MM.1S (cell line): ENCODE measurements at regions not wholly inside any gene's neighbourhood (a gene's known extent, or its start where the extent isn't known, plus 50 kb on each side); places are given as distances from the start of the nearest gene placed in this dataset.

Experiments
- DNase-seq: peaks from one replicate; pipeline ENCODE4 v3.0.0-alpha.2; 2015
- H2AFZ ChIP-seq: fragments of 300-600 bp; sonication (generic); 2 replicates; pipeline ENCODE4 v1.6.0; 2016; ENCODE audit warnings: antibody characterized with exemption, low read length
- H3F3A ChIP-seq: fragments of 300-600 bp; sonication (generic); 2 replicates; pipeline ENCODE4 v1.6.1; 2016; ENCODE audit warnings: mild to moderate bottlenecking, antibody characterized with exemption, low read length, moderate library complexity, mixed read lengths; ENCODE audit not compliant: insufficient read depth
- H3K27ac ChIP-seq: fragments of 300-600 bp; sonication (generic); 2 replicates; pipeline ENCODE4 v1.5.1; 2016; ENCODE audit warnings: mild to moderate bottlenecking, low read length
- H3K27me3 ChIP-seq: fragments of 300-600 bp; sonication (generic); replicated peaks from 2 replicates; pipeline ENCODE4 v1.6.0; 2016; ENCODE audit warnings: low read length; ENCODE audit not compliant: insufficient read depth
- H3K36me3 ChIP-seq: fragments of 300-600 bp; sonication (generic); replicated peaks from 2 replicates; pipeline ENCODE4 v1.6.1; 2016; ENCODE audit warnings: mild to moderate bottlenecking, low read length, mixed read lengths; ENCODE audit not compliant: insufficient read depth
- H3K4me1 ChIP-seq: fragments of 300-600 bp; sonication (generic); 2 replicates; pipeline ENCODE4 v1.6.1; 2016; ENCODE audit warnings: low read length, mixed read lengths
- H3K4me2 ChIP-seq: fragments of 300-600 bp; sonication (generic); 2 replicates; pipeline ENCODE4 v1.6.0; 2016; ENCODE audit warnings: low read depth, low read length
- H3K4me3 ChIP-seq: fragments of 300-600 bp; sonication (generic); 2 replicates; pipeline ENCODE4 v1.5.1; 2016; ENCODE audit warnings: low read length, mixed read lengths
- H3K79me2 ChIP-seq: fragments of 300-600 bp; sonication (generic); 2 replicates; pipeline ENCODE4 v1.6.1; 2016; ENCODE audit warnings: mixed run types, low read length, mixed read lengths
- H3K9ac ChIP-seq: fragments of 300-600 bp; sonication (generic); 2 replicates; pipeline ENCODE4 v1.6.1; 2016; ENCODE audit warnings: low read length, mixed read lengths
- H3K9me2 ChIP-seq: fragments of 300-600 bp; sonication (generic); replicated peaks from 2 replicates; pipeline ENCODE4 v1.6.1; 2016; ENCODE audit warnings: mild to moderate bottlenecking, low read length, mixed read lengths; ENCODE audit not compliant: insufficient read depth
- H3K9me3 ChIP-seq: fragments of 300-600 bp; sonication (generic); replicated peaks from 2 replicates; pipeline ENCODE4 v1.6.1; 2016; ENCODE audit warnings: mild to moderate bottlenecking, low read length, mixed read lengths; ENCODE audit not compliant: insufficient read depth
- H4K20me1 ChIP-seq: fragments of 300-600 bp; sonication (generic); 2 replicates; pipeline ENCODE4 v1.6.1; 2016; ENCODE audit warnings: mild to moderate bottlenecking, low read length, moderate library complexity, mixed read lengths; ENCODE audit not compliant: insufficient read depth
- CTCF ChIP-seq: fragments of 300-600 bp; sonication (generic); IDR thresholded peaks from 2 replicates; pipeline ENCODE4 v1.5.1; 2016; ENCODE audit warnings: antibody characterized with exemption, low read length, mixed read lengths
- EZH2 ChIP-seq: fragments of 300-600 bp; sonication (generic); optimal IDR thresholded peaks from 2 replicates; pipeline ENCODE3; 2017; ENCODE audit warnings: low read depth, mild to moderate bottlenecking, antibody characterized with exemption, low read length, mixed read lengths
- EZH2phosphoT487 ChIP-seq: fragments of 300-600 bp; sonication (generic); IDR thresholded peaks from 2 replicates; pipeline ENCODE4 v1.6.1; 2018; ENCODE audit warnings: antibody characterized with exemption, low read length

DNA sequence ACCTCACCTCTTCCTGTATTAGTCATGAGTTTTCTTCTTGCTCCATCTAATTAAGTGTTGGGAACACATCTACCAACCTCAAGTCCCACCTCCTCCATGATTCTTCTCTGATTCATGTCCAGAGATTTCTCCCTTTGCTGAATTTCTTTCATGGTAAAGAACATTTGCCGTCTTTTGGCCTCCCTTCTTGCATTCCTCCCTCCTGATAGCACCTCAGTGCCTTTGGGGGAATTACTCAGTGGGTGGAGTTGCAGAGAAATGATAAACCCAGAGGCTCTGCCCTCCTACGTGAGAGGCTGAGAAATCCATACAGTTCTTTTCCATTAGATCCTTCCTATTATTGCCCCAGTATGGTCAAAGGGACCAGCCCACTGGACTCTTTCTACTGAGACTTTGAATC lies 651.9 kb downstream of the SLC4A3 start:
- H3K4me3 ChIP-seq: no peak overlapping the region
- no peaks in the 10 kb centered on the region for H3K4me1 ChIP-seq
- no peaks in the 10 kb centered on the region for H3K9me2 ChIP-seq
- H3K9ac ChIP-seq: no peak overlapping the region
- H3K9me3 ChIP-seq: no peaks in the 10 kb centered on the region
- no peaks in the 10 kb centered on the region for H3K36me3 ChIP-seq
- DNase-seq: no peak
- H3K27ac ChIP-seq: no peak overlapping the region
- no peak for TF ChIP-seq CTCF
- no peak for TF ChIP-seq EZH2phosphoT487
- TF ChIP-seq EZH2: no peak
- H3K4me2 ChIP-seq: no peak overlapping the region
- no peaks in the 10 kb centered on the region for H3K27me3 ChIP-seq
- H3F3A ChIP-seq: no peaks in the 10 kb centered on the region
- no peaks in the 10 kb centered on the region for H3K79me2 ChIP-seq
- no peaks in the 10 kb centered on the region for H4K20me1 ChIP-seq
- no peak overlapping the region for H2AFZ ChIP-seq

DNA sequence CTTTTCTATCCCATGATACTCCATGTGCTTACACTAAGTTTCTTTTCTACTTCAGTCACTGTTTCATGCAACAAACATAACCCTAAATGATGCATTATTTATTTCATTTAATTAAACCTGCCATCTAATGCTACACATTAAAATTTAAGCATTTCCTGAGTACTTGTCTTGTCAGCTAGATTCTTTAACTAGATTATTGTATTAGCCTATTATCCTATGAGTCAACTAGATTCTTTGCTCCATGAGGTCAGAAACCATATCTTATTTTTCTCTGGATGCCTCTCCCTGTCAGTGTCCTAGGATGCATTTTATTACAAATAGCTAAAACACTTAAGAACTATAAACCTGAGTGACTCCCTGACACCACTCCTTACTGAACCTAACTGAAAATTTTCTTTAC lies 652.4 kb downstream of the SLC4A3 start:
- DNase-seq: no peak
- H3K36me3 ChIP-seq: no peaks in the 10 kb centered on the region
- H4K20me1 ChIP-seq: no peaks in the 10 kb centered on the region
- H3K27ac ChIP-seq: no peak overlapping the region
- H3K27me3 ChIP-seq: no peaks in the 10 kb centered on the region
- TF ChIP-seq CTCF (no peak), EZH2phosphoT487 (no peak)
- H2AFZ ChIP-seq: no peak overlapping the region
- H3K4me3 ChIP-seq: no peak overlapping the region
- no peaks in the 10 kb centered on the region for H3F3A ChIP-seq
- no peaks in the 10 kb centered on the region for H3K4me1 ChIP-seq
- H3K9me3 ChIP-seq: no peaks in the 10 kb centered on the region
- H3K9me2 ChIP-seq: no peaks in the 10 kb centered on the region
- no peaks in the 10 kb centered on the region for H3K79me2 ChIP-seq
- no peak overlapping the region for H3K9ac ChIP-seq
- no peak overlapping the region for H3K4me2 ChIP-seq

- H3K4me3 ChIP-seq: no peak overlapping the region
- H3K9me3 ChIP-seq: no peaks in the 10 kb centered on the region
- H3K4me1 ChIP-seq: no peaks in the 10 kb centered on the region
- no peak overlapping the region for H3K4me2 ChIP-seq
- H2AFZ ChIP-seq: no peak overlapping the region
- H3K9me2 ChIP-seq: no peaks in the 10 kb centered on the region
- no peaks in the 10 kb centered on the region for H4K20me1 ChIP-seq
- H3K36me3 ChIP-seq: no peaks in the 10 kb centered on the region
- H3K79me2 ChIP-seq: no peaks in the 10 kb centered on the region
- no peak overlapping the region for H3K9ac ChIP-seq
- H3K27me3 ChIP-seq: no peaks in the 10 kb centered on the region
- no peak overlapping the region for H3K27ac ChIP-seq
- no peaks in the 10 kb centered on the region for H3F3A ChIP-seq
- DNase-seq: no peak
- no peak for TF ChIP-seq CTCF
- no peak for TF ChIP-seq EZH2phosphoT487
- TF ChIP-seq EZH2: no peak
These were observed 653.3 kb downstream of the SLC4A3 start for GRCh38 chr2:220280736-220281135.

- H3K9me3 ChIP-seq: no peaks in the 10 kb centered on the region
- no peaks in the 10 kb centered on the region for H3F3A ChIP-seq
- H3K4me3 ChIP-seq: no peak overlapping the region
- H2AFZ ChIP-seq: no peak overlapping the region
- no peaks in the 10 kb centered on the region for H3K9me2 ChIP-seq
- no peaks in the 10 kb centered on the region for H3K79me2 ChIP-seq
- no peaks in the 10 kb centered on the region for H3K27me3 ChIP-seq
- TF ChIP-seq EZH2 (no peak), EZH2phosphoT487 (no peak), CTCF (no peak)
- H3K27ac ChIP-seq: no peak overlapping the region
- no peak overlapping the region for H3K9ac ChIP-seq
- H3K36me3 ChIP-seq: no peaks in the 10 kb centered on the region
- H3K4me1 ChIP-seq: no peaks in the 10 kb centered on the region
- no peak for DNase-seq
- H3K4me2 ChIP-seq: no peak overlapping the region
- H4K20me1 ChIP-seq: no peaks in the 10 kb centered on the region
These were observed 654.3 kb downstream of the SLC4A3 start for GRCh38 chr2:220281771-220282170.
